Thyroid gland (tissue), 4 donors: ENCODE measurements at regions not wholly inside any gene's neighbourhood (a gene's known extent, or its start where the extent isn't known, plus 50 kb on each side); places are given as distances from the start of the nearest gene placed in this dataset.

Experiments used
- POLR2A ChIP-seq, 2 donors: fragments of 450-650 bp; IDR thresholded peaks; one replicate each; pipeline ENCODE4 v1.6.1; 2017; ENCODE audit warnings: antibody characterized with exemption in 2 of 2, mild to moderate bottlenecking in 2 of 2, moderate library complexity in 1 of 2
- TF ChIP-seq, protein P1 (sequence below), 6 experiments: fragments of 200-600 bp in 3 of 6; fragments of 450-650 bp in 3 of 6; sonication (generic) in 3 of 6; IDR thresholded peaks; one replicate each; pipeline ENCODE4 v1.5.1; 2016 to 2019; ENCODE audit warnings: antibody characterized with exemption in 6 of 6, mild to moderate bottlenecking in 2 of 6, inconsistent platforms in 1 of 6, moderate library complexity in 1 of 6

DNA sequence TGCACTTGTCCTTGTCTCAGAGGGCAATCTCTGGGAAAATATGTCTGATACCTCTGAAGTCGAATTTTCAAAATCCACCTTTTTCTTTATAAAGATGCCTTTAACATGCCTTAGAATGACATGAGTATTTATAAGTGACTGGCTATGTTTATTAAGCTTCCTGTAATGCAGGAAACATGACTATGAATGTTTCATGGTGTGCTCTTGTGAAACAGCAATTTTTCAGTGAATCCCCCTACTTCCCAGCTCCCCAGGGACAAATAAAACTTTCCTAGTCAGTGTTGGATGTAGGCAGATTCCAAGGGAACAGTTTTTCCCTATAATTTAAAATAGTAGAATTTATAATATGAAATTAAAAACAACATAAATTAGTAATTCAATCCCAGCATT, 437.0 kb downstream of the LMO4 start:
- TF ChIP-seq POLR2A (IDR thresholded peaks at IDR 0.05), result no peak
- TF ChIP-seq, protein P1, sequence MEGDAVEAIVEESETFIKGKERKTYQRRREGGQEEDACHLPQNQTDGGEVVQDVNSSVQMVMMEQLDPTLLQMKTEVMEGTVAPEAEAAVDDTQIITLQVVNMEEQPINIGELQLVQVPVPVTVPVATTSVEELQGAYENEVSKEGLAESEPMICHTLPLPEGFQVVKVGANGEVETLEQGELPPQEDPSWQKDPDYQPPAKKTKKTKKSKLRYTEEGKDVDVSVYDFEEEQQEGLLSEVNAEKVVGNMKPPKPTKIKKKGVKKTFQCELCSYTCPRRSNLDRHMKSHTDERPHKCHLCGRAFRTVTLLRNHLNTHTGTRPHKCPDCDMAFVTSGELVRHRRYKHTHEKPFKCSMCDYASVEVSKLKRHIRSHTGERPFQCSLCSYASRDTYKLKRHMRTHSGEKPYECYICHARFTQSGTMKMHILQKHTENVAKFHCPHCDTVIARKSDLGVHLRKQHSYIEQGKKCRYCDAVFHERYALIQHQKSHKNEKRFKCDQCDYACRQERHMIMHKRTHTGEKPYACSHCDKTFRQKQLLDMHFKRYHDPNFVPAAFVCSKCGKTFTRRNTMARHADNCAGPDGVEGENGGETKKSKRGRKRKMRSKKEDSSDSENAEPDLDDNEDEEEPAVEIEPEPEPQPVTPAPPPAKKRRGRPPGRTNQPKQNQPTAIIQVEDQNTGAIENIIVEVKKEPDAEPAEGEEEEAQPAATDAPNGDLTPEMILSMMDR (IDR thresholded peaks at IDR 0.05), result no peak
